OCI-LY1 (cell line): ENCODE measurements at regions not wholly inside any gene's neighbourhood (a gene's known extent, or its start where the extent isn't known, plus 50 kb on each side); places are given as distances from the start of the nearest gene placed in this dataset.

Experiments
- H2AFZ ChIP-seq: fragments of 200-600 bp; sonication (generic), shearing (Covaris generic); 2 replicates; pipeline ENCODE4 v1.6.0; 2014; ENCODE audit warnings: antibody characterized with exemption, mild to moderate bottlenecking, low read length
- H3F3A ChIP-seq: fragments of 200-600 bp; sonication (generic), shearing (Covaris generic); 2 replicates; pipeline ENCODE4 v1.6.0; 2014; ENCODE audit warnings: mild to moderate bottlenecking, antibody characterized with exemption, low read length, moderate library complexity; ENCODE audit not compliant: insufficient read depth
- H3K27ac ChIP-seq: fragments of 200-600 bp; sonication (generic); 2 replicates; pipeline ENCODE4 v1.5.1; 2014; ENCODE audit warnings: low read length, mixed run types, mild to moderate bottlenecking, low read depth; ENCODE audit not compliant: poor library complexity, severe bottlenecking
- H3K27me3 ChIP-seq: fragments of 200-600 bp; sonication (generic); 2 replicates; pipeline ENCODE4 v1.6.0; 2014; ENCODE audit warnings: antibody characterized with exemption, mild to moderate bottlenecking, low read length, moderate library complexity; ENCODE audit not compliant: insufficient read depth
- H3K36me3 ChIP-seq: fragments of 200-600 bp; sonication (generic); 2 replicates; pipeline ENCODE4 v1.6.1; 2014; ENCODE audit warnings: mild to moderate bottlenecking, antibody characterized with exemption, low read length, moderate library complexity, mixed read lengths; ENCODE audit not compliant: insufficient read depth
- H3K4me1 ChIP-seq: fragments of 200-600 bp; sonication (generic); 2 replicates; pipeline ENCODE4 v1.5.1; 2014; ENCODE audit warnings: mild to moderate bottlenecking, low read length, moderate library complexity; ENCODE audit not compliant: insufficient read depth, severe bottlenecking
- H3K4me2 ChIP-seq: fragments of 200-600 bp; sonication (generic), shearing (Covaris generic); 2 replicates; pipeline ENCODE4 v1.6.1; 2014; ENCODE audit warnings: low read length
- H3K4me3 ChIP-seq: fragments of 200-600 bp; sonication (generic); 2 replicates; pipeline ENCODE4 v1.5.1; 2014; ENCODE audit warnings: low read length, low read depth, mild to moderate bottlenecking, mixed read lengths; ENCODE audit not compliant: poor library complexity, severe bottlenecking
- H3K79me2 ChIP-seq: fragments of 200-600 bp; shearing (Covaris generic); 2 replicates; pipeline ENCODE4 v1.6.1; 2016; ENCODE audit warnings: mixed run types, low read length, mixed read lengths; ENCODE audit not compliant: insufficient read depth
- H3K9ac ChIP-seq: fragments of 200-600 bp; sonication (generic), shearing (Covaris generic); 2 replicates; pipeline ENCODE4 v1.6.1; 2014; ENCODE audit warnings: mild to moderate bottlenecking, low read length, mixed read lengths
- H3K9me2 ChIP-seq: fragments of 200-600 bp; sonication (generic), shearing (Covaris generic); 2 replicates; pipeline ENCODE4 v1.6.1; 2014; ENCODE audit warnings: low read depth, mild to moderate bottlenecking, low read length, mixed read lengths
- H3K9me3 ChIP-seq: fragments of 200-600 bp; shearing (Covaris generic); 2 replicates; pipeline ENCODE4 v1.6.1; 2014; ENCODE audit warnings: low read length, mixed read lengths
- H4K20me1 ChIP-seq: fragments of 200-600 bp; sonication (generic), shearing (Covaris generic); 2 replicates; pipeline ENCODE4 v1.6.0; 2016; ENCODE audit warnings: mild to moderate bottlenecking, low read length; ENCODE audit not compliant: insufficient read depth
- CTCF ChIP-seq: fragments of 200-600 bp; sonication (generic), shearing (Covaris generic); IDR thresholded peaks from 2 replicates; pipeline ENCODE4 v1.5.1; 2017; ENCODE audit warnings: mild to moderate bottlenecking, antibody characterized with exemption, low read length, moderate library complexity, mixed read lengths
- EZH2 ChIP-seq: fragments of 200-600 bp; sonication (generic), shearing (Covaris generic); IDR thresholded peaks from 2 replicates; pipeline ENCODE4 v1.8.0; 2017; ENCODE audit warnings: borderline replicate concordance, mixed run types, mild to moderate bottlenecking, antibody characterized with exemption, low read length, moderate library complexity, mixed read lengths

DNA sequence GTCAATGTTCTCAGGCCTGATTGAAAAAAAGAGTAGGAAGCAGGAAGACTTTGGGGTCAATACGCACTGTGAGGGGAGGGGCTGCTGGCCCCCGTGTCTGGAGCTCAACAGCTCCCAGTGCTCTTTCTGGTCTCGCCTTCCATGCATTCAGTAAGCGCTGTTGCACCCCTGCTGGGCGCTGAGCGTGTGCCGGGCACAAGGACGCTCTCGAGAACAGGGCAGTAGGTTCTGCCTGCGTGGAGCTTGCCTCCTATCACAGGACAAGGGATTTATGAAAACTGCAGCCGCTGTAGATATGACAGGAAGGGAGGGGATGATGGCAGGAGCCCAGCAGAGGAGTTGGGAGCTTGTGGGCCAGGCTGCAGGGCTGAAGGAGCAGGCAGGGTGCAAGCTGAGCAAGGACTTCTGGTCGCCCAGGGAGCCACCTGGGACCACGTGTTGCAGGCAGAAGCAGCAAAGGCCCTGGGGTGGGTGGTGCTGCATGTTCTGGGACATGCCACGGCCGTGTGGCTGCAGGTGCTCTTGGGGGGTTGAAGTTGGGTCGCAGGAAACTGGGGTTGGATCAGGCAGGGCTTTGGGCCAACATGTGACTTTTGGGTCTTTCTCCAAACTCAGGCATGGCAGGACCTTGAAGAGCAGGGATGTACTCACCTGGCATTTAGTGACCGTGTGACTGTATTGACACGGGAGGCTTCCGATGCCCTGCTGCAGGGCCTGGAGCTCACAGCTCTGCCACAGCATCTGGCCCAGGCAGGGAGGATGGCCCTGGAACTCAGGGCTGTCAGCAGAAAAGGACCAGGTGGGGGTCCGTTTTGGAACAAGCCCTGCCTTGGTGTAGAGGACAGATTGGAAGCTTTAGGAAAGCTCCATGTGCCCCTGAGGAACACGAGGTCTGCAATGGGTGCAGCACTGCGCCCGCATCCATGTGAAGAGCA is 97.9 kb downstream of the CPZ start:
- H3K27me3 ChIP-seq, result no peaks in the 10 kb centered on the region

DNA sequence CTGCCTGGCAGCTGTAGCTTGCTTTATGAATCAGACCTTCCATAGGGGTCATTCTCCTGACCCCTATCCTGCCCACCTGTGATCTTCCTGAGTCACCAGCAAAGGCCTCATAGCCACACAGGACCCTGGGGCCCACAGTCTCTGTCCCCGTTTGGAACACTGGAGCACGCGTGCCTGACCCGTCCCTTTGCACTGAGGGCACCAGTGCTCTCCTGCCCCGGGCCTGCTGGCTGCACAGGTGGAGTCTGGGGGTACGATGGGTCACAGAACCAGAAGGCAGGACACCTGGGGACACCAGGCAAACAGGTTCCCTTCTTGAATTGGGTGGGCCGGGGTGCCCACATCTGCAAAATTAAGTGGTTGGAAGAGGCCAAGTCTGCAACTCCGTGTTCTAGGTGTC is 97.2 kb downstream of the CPZ start:
- no peak for TF ChIP-seq EZH2
- TF ChIP-seq CTCF, result no peak
- no peaks in the 10 kb centered on the region for H3K27me3 ChIP-seq
- H2AFZ ChIP-seq, result no peak overlapping the region
- no peaks in the 10 kb centered on the region for H3K9me3 ChIP-seq
- H3K4me3 ChIP-seq, result no peak overlapping the region
- H4K20me1 ChIP-seq, result no peaks in the 10 kb centered on the region
- H3K9ac ChIP-seq, result no peak overlapping the region
- H3K9me2 ChIP-seq, result no peaks in the 10 kb centered on the region
- H3K4me1 ChIP-seq, result no peaks in the 10 kb centered on the region
- H3K4me2 ChIP-seq, result no peak overlapping the region
- H3K36me3 ChIP-seq, result no peaks in the 10 kb centered on the region
- H3F3A ChIP-seq, result no peaks in the 10 kb centered on the region
- no peak overlapping the region for H3K27ac ChIP-seq
- no peaks in the 10 kb centered on the region for H3K79me2 ChIP-seq

More for the DNA sequence above, 97.9 kb downstream of the CPZ start:
- Histone ChIP-seq H3K4me1 (no peaks in the 10 kb centered on the region), H4K20me1 (no peaks in the 10 kb centered on the region), H2AFZ (no peak overlapping the region), H3K9me3 (no peaks in the 10 kb centered on the region), H3F3A (no peaks in the 10 kb centered on the region), H3K4me3 (no peak overlapping the region), H3K4me2 (no peak overlapping the region), H3K27ac (no peak overlapping the region), H3K9ac (no peak overlapping the region), H3K9me2 (no peaks in the 10 kb centered on the region), H3K79me2 (no peaks in the 10 kb centered on the region), H3K36me3 (no peaks in the 10 kb centered on the region)
- TF ChIP-seq CTCF, result no peak
- no peak for TF ChIP-seq EZH2

GRCh38 chr4:8688908-8689445 is 96.4 kb downstream of the CPZ start:
- H3K79me2 ChIP-seq, result no peaks in the 10 kb centered on the region
- no peak for TF ChIP-seq EZH2
- no peak for TF ChIP-seq CTCF
- no peaks in the 10 kb centered on the region for H3F3A ChIP-seq
- H3K4me2 ChIP-seq, result no peak overlapping the region
- H3K9me2 ChIP-seq, result no peaks in the 10 kb centered on the region
- no peak overlapping the region for H3K27ac ChIP-seq
- H4K20me1 ChIP-seq, result no peaks in the 10 kb centered on the region
- no peak overlapping the region for H2AFZ ChIP-seq
- no peaks in the 10 kb centered on the region for H3K4me1 ChIP-seq
- H3K27me3 ChIP-seq, result no peaks in the 10 kb centered on the region
- H3K9ac ChIP-seq, result no peak overlapping the region
- H3K4me3 ChIP-seq, result no peak overlapping the region
- H3K9me3 ChIP-seq, result no peaks in the 10 kb centered on the region
- H3K36me3 ChIP-seq, result no peaks in the 10 kb centered on the region
